Transverse colon (tissue), 4 donors: ENCODE measurements at regions not wholly inside any gene's neighbourhood (a gene's known extent, or its start where the extent isn't known, plus 50 kb on each side); places are given as distances from the start of the nearest gene placed in this dataset.

ENCODE experiments used
- DNase-seq: peaks from one replicate; pipeline ENCODE4 v3.0.0-alpha.2; 2019
- H3K27ac ChIP-seq, 4 donors: fragments of 200-600 bp; sonication (generic); 2 replicates each; pipeline ENCODE4 v1.5.1; 2016 to 2018; ENCODE audit warnings: inconsistent platforms in 4 of 4
- H3K27me3 ChIP-seq: fragments of 200-600 bp; sonication (generic); 2 replicates; pipeline ENCODE4 v1.5.1; 2017; ENCODE audit warnings: inconsistent platforms
- H3K36me3 ChIP-seq, 4 donors: fragments of 200-600 bp; sonication (generic); 2 replicates each; pipeline ENCODE4 v1.5.1; 2017 to 2019; ENCODE audit warnings: inconsistent platforms in 4 of 4
- H3K4me1 ChIP-seq, 4 donors: fragments of 200-600 bp; sonication (generic); 2 replicates each; pipeline ENCODE4 v1.5.1; 2017 to 2020; ENCODE audit warnings: inconsistent platforms in 4 of 4
- H3K4me3 ChIP-seq, 4 donors: fragments of 200-600 bp; sonication (generic); 1 replicate in 1 of 4; 2 replicates in 3 of 4; pipeline versions ENCODE4 v1.5.1 to v1.6.1; 2017 to 2019; ENCODE audit warnings: inconsistent platforms in 4 of 4
- H3K9me3 ChIP-seq, 2 donors: fragments of 200-600 bp; sonication (generic); 2 replicates each; pipeline ENCODE4 v1.5.1; 2017 to 2019; ENCODE audit warnings: inconsistent platforms in 2 of 2
- EP300 ChIP-seq: sonication (generic); formaldehyde crosslinking; IDR thresholded peaks from one replicate; pipeline ENCODE4 v1.6.1; 2017; ENCODE audit warnings: antibody characterized with exemption, low read depth
- POLR2A ChIP-seq: fragments of 450-650 bp; IDR thresholded peaks from one replicate; pipeline ENCODE4 v1.6.1; 2016; ENCODE audit warnings: antibody characterized with exemption, mild to moderate bottlenecking, moderate library complexity
- POLR2AphosphoS5 ChIP-seq, 3 donors: sonication (generic); formaldehyde crosslinking; IDR thresholded peaks; one replicate each; pipeline ENCODE4 v1.6.1; 2016; ENCODE audit warnings: antibody characterized with exemption in 3 of 3
- WGBS, 2 donors: methylation state at CpG; one replicate each; pipeline ENCODE4 v1.1.5; 2018; ENCODE audit warnings: low coverage in 1 of 2; 5-methylcytosine and 5-hydroxymethylcytosine counted together
- in situ Hi-C, 4 donors: fragments of 200-750 bp; cut with MboI; loops; one replicate each; pipeline versions ENCODE4 v1.15.0 to v1.15.1; 2017; ENCODE audit warnings: low sequenced_read_pairs in 3 of 4, low pct_ligation_motif_present in 1 of 4, low pct_unique_long_range_greater_than_20kb in 1 of 4
- intact Hi-C: fragments of 100-400 bp; cut with DNase I; formaldehyde crosslinking; loops from one replicate; pipeline ENCODE4 v1.15.1; 2023; ENCODE audit warnings: low total_unique reads
- TF ChIP-seq, protein P1 (sequence below), 5 experiments: fragments of 200-600 bp in 3 of 5; fragments of 450-650 bp in 2 of 5; sonication (generic) in 3 of 5; IDR thresholded peaks; 1 replicate in 2 of 5; 2 replicates in 3 of 5; pipeline ENCODE4 v1.5.1; 2016 to 2017; ENCODE audit warnings: antibody characterized with exemption in 5 of 5, inconsistent platforms in 3 of 5, mild to moderate bottlenecking in 2 of 5, moderate library complexity in 1 of 5

DNA sequence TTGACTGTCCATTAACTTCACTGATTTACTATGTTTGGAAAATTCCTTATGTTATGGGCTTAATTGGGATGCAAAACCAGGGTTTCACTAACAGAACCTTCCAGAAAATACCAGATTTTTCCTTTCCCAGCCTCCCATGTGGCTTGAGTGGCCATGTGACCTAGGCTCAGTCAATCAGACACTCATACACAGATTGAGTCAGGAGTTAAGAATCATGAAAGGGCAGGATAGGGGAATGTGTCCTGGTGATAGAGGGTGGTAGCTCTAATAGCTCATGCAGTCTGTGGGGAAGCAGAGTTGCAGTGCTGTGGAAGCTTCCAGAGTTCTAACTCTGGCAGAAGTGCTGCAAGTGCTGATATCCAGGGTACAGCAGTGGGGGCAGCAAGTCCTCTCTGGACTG lies 134.1 kb upstream of the IFNG-AS1 start:
- H3K36me3 ChIP-seq = no peaks in the 10 kb centered on the region
- in situ Hi-C loops = no loop called here
- intact Hi-C loops = no loop called here
- H3K4me1 ChIP-seq = peaks cover 0 to 3% (median 0%) of the 10 kb centered on the region in 4 donors
- no peaks in the 10 kb centered on the region for H3K27me3 ChIP-seq
- no peak overlapping the region for H3K4me3 ChIP-seq
- no peaks in the 10 kb centered on the region for H3K9me3 ChIP-seq
- no peak for DNase-seq
- TF ChIP-seq, protein P1, sequence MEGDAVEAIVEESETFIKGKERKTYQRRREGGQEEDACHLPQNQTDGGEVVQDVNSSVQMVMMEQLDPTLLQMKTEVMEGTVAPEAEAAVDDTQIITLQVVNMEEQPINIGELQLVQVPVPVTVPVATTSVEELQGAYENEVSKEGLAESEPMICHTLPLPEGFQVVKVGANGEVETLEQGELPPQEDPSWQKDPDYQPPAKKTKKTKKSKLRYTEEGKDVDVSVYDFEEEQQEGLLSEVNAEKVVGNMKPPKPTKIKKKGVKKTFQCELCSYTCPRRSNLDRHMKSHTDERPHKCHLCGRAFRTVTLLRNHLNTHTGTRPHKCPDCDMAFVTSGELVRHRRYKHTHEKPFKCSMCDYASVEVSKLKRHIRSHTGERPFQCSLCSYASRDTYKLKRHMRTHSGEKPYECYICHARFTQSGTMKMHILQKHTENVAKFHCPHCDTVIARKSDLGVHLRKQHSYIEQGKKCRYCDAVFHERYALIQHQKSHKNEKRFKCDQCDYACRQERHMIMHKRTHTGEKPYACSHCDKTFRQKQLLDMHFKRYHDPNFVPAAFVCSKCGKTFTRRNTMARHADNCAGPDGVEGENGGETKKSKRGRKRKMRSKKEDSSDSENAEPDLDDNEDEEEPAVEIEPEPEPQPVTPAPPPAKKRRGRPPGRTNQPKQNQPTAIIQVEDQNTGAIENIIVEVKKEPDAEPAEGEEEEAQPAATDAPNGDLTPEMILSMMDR (IDR thresholded peaks at IDR 0.05) = no peak
- TF ChIP-seq POLR2A (no peak), POLR2AphosphoS5 (IDR thresholded peaks at IDR 0.05) (no peak), EP300 (no peak)
- no peak overlapping the region for H3K27ac ChIP-seq

DNA sequence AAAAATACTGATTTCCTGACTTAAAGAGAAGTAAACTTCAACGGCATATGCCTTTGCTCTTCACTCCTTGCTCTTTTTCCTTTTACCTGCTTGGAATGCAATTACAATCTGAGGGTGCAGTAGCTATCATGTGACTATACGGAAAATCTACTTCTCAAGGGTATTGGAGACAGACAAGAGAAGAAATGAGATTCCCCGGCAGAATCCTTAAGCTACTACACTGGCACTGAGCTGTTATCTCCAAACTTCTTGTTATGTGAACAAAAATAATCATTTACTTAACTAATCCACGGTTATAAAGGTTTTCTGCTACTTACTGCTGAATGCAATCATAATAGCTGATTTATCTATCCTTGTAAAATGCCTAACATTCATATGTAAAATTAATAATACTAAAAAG lies 118.0 kb upstream of the IFNG-AS1 start:
- Histone ChIP-seq H3K27ac (no peak overlapping the region), H3K9me3 (no peaks in the 10 kb centered on the region), H3K4me1 (no peaks in the 10 kb centered on the region), H3K36me3 (no peaks in the 10 kb centered on the region), H3K4me3 (no peak overlapping the region), H3K27me3 (no peaks in the 10 kb centered on the region)
- intact Hi-C loops = no loop called here
- in situ Hi-C loops = no loop called here
- no peak for DNase-seq
- 87 to 91% methylated on average over 4 of the region's 4 CpGs for WGBS, 2 donors
- no peak for TF ChIP-seq POLR2AphosphoS5 (IDR thresholded peaks at IDR 0.05)

DNA sequence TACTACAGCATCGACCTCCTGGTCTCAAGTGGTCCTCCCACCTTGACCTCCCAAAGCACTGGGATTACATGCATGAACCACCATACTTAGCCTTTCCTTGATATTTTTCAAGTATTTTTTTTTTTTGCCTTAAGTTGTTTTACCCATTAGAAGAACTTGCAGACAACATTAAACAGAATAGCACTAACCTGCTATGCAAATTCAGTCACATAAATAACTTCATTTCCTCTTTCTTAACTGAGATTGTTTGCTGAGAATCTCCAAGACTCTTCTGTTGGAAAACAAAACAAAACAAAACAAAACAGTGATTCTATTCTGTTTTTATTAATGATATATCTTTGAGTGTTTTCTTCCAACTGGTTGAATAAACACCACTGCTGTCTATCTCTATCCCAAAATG lies 115.9 kb upstream of the IFNG-AS1 start:
- no peak overlapping the region for H3K27ac ChIP-seq
- H3K36me3 ChIP-seq = no peaks in the 10 kb centered on the region
- no peak overlapping the region for H3K4me3 ChIP-seq
- intact Hi-C loops = no loop called here
- H3K27me3 ChIP-seq = no peaks in the 10 kb centered on the region
- no peaks in the 10 kb centered on the region for H3K9me3 ChIP-seq
- DNase-seq = no peak
- WGBS, 2 donors = 71 to 89% methylated on average over 1 of the region's 1 CpG
- in situ Hi-C loops = no loop called here
- no peaks in the 10 kb centered on the region for H3K4me1 ChIP-seq
- TF ChIP-seq, protein P1 (IDR thresholded peaks at IDR 0.05) = no peak

DNA sequence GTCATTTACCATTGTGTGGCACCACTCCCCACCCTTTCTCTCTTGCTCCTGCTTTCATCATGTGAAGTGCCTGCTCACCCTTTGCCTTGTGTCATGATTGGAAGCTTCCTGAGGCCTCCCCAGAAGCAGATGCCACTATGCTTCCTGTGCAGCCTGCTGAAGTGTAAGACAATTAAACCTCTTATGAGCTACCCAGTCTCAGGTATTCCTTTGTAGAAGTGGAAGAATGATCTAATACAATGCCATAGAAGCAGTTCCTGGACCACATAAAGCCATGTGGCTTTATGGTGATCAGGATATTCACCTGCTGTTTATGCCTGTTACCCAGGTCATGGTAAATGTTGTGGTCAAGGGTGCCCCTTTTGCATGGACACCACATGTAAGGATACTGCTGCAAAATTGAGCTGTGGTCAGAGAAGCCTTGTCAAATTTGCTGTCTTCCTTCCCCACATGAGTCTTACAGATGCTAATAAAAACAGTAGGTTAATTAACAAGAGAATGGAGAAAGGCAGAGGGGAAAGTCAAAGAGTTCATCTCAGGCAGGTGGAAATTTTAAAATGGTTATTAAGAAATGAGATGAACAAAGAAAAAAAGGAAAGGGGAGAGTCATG lies 112.8 kb upstream of the IFNG-AS1 start:
- intact Hi-C loops (no loop called here), in situ Hi-C loops (no loop called here)
- H3K9me3 ChIP-seq = no peaks in the 10 kb centered on the region
- H3K27ac ChIP-seq = no peak overlapping the region
- no peaks in the 10 kb centered on the region for H3K27me3 ChIP-seq
- DNase-seq = no peak
- H3K36me3 ChIP-seq = no peaks in the 10 kb centered on the region
- no peaks in the 10 kb centered on the region for H3K4me1 ChIP-seq
- no peak for TF ChIP-seq POLR2A
- TF ChIP-seq, protein P1 (IDR thresholded peaks at IDR 0.05) = no peak
- TF ChIP-seq POLR2AphosphoS5 (IDR thresholded peaks at IDR 0.05) = no peak
- no peak for TF ChIP-seq EP300
- no peak overlapping the region for H3K4me3 ChIP-seq

- DNase-seq = no peak
- WGBS, 2 donors = 88 to 100% methylated on average over 3 of the region's 3 CpGs
- Histone ChIP-seq H3K27ac (no peak overlapping the region), H3K4me1 (no peaks in the 10 kb centered on the region), H3K9me3 (no peaks in the 10 kb centered on the region), H3K4me3 (no peak overlapping the region), H3K36me3 (no peaks in the 10 kb centered on the region), H3K27me3 (no peaks in the 10 kb centered on the region)
- intact Hi-C loops = no loop called here
- in situ Hi-C loops = no loop called here
- TF ChIP-seq POLR2A (no peak), POLR2AphosphoS5 (IDR thresholded peaks at IDR 0.05) (no peak), EP300 (no peak)
- TF ChIP-seq, protein P1 (IDR thresholded peaks at IDR 0.05) = no peak
Measured at GRCh38 chr12:67877727-67878126, 111.5 kb upstream of the IFNG-AS1 start.
